ENCODE measurements at regions not wholly inside any gene's neighbourhood (a gene's known extent, or its start where the extent isn't known, plus 50 kb on each side); places are given as distances from the start of the nearest gene placed in this dataset.

DNA sequence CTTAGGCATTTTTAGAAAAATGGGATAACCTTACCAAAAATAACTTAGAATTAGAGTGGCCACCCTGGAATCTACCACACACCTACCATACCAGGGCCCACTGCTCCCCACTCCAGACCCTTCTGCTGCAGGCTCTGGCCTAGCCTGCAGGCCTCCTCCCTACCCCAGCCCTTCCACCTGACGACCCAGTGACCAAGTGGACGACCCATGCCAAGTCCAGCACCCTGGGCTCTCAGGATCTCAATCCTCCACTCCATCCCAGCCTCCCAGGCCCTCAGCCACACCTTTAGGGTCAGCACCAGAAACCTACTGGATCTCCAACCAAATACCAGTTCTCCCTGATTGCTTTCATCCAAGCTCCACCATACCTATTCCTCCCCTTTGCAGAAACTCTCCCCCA lies 145.8 kb downstream of the TPRA1 start:
- TF ChIP-seq POLR2A (IDR thresholded peaks at IDR 0.05) = no peak
- TF ChIP-seq, protein P1, sequence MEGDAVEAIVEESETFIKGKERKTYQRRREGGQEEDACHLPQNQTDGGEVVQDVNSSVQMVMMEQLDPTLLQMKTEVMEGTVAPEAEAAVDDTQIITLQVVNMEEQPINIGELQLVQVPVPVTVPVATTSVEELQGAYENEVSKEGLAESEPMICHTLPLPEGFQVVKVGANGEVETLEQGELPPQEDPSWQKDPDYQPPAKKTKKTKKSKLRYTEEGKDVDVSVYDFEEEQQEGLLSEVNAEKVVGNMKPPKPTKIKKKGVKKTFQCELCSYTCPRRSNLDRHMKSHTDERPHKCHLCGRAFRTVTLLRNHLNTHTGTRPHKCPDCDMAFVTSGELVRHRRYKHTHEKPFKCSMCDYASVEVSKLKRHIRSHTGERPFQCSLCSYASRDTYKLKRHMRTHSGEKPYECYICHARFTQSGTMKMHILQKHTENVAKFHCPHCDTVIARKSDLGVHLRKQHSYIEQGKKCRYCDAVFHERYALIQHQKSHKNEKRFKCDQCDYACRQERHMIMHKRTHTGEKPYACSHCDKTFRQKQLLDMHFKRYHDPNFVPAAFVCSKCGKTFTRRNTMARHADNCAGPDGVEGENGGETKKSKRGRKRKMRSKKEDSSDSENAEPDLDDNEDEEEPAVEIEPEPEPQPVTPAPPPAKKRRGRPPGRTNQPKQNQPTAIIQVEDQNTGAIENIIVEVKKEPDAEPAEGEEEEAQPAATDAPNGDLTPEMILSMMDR (IDR thresholded peaks at IDR 0.05) = no peak
